Fibroblast of villous mesenchyme (primary cell): ENCODE measurements at regions not wholly inside any gene's neighbourhood (a gene's known extent, or its start where the extent isn't known, plus 50 kb on each side); places are given as distances from the start of the nearest gene placed in this dataset.

Experiments
- DNase-seq: peaks from one replicate; pipeline ENCODE4 v3.0.0-alpha.2; 2010; ENCODE audit warnings: low read depth
- H3K4me3 ChIP-seq: 2 replicates; pipeline ENCODE4 v1.5.1; 2011; ENCODE audit warnings: low read depth, mild to moderate bottlenecking, low read length
- TF ChIP-seq, protein P1 (sequence below): IDR thresholded peaks from 2 replicates; pipeline ENCODE4 v1.5.1; 2012; ENCODE audit warnings: low read depth, mild to moderate bottlenecking, low read length; ENCODE audit not compliant: insufficient read depth

DNA sequence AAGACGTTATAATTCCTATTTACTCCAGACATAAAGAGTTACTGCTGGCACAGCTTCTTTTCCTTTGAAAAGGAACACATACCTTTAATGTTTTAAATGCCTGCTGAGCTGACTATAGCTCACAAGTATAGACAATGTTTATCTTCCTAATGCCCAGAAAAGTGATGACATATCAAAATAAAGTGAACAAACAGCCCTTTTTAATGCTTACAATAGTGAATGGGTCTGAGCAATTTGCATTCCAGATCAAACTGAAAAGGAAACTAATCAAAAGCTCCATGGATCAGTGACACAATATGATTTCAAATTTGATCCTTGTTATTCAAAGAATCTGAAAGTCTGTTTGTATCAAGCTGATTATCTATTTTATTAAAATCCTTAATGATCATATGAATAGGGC is 233.6 kb upstream of the SEMA3E start:
- no peak for DNase-seq
- TF ChIP-seq, protein P1, sequence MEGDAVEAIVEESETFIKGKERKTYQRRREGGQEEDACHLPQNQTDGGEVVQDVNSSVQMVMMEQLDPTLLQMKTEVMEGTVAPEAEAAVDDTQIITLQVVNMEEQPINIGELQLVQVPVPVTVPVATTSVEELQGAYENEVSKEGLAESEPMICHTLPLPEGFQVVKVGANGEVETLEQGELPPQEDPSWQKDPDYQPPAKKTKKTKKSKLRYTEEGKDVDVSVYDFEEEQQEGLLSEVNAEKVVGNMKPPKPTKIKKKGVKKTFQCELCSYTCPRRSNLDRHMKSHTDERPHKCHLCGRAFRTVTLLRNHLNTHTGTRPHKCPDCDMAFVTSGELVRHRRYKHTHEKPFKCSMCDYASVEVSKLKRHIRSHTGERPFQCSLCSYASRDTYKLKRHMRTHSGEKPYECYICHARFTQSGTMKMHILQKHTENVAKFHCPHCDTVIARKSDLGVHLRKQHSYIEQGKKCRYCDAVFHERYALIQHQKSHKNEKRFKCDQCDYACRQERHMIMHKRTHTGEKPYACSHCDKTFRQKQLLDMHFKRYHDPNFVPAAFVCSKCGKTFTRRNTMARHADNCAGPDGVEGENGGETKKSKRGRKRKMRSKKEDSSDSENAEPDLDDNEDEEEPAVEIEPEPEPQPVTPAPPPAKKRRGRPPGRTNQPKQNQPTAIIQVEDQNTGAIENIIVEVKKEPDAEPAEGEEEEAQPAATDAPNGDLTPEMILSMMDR = no peak
- H3K4me3 ChIP-seq = no peak overlapping the region

DNA sequence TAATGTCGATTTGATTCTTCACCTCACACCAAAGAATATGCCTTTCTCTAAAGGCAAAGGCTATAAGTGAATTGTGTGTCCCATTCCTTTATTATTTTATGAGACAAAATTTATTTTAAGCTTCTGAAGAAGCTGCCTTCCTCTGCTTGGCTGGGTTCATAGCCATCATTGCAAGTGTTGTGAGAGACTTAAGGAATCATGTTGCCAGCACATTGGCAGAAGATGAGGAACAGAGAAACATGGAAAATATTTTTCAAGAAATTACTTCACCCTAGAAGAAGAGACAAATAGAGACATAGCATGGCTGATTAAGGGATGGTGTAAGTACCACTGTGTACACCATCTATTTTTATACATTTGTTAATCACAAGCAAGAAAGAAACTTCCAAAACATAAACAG is 230.1 kb upstream of the SEMA3E start:
- DNase-seq = no peak
- no peak overlapping the region for H3K4me3 ChIP-seq
- TF ChIP-seq, protein P1 = no peak

DNA sequence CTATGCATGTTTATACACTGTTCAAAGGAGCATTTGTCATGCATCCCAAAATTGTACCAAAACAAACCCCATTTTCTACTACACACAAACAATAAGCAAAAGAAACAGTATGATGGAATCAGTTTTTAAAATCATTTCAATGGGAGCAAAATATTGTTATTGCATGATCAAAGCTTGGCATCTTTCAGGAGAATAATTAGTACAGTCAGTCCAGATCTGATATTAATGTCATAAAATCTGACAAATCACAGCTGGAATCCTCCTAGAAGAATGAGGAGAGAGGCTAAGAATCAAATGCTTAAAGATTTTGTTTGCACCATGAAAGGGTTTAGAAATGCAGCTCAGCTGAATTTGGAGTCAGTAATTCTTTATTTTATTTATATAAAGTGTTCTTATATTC is 229.7 kb upstream of the SEMA3E start:
- no peak for DNase-seq
- TF ChIP-seq, protein P1 = no peak
- no peak overlapping the region for H3K4me3 ChIP-seq

DNA sequence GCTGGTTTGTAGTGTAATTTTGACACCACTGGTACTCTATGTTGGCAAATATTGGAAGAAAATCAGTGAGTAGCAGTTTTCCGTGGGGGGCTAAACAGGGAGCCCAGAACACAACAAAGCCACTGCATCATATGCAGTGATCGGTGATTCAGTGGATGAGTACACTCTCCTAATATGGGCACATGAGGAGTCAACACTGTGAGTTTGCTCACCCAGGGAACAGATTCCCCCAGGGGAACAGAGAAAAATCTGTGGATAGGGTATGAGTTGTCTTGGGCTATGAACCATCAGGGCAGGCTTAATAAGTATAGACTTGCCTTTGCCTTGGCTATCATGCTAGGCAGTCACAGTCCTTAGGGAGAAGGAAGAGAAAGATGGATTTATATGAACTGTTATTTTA is 227.7 kb upstream of the SEMA3E start:
- no peak overlapping the region for H3K4me3 ChIP-seq
- DNase-seq = no peak
- TF ChIP-seq, protein P1 = no peak

DNA sequence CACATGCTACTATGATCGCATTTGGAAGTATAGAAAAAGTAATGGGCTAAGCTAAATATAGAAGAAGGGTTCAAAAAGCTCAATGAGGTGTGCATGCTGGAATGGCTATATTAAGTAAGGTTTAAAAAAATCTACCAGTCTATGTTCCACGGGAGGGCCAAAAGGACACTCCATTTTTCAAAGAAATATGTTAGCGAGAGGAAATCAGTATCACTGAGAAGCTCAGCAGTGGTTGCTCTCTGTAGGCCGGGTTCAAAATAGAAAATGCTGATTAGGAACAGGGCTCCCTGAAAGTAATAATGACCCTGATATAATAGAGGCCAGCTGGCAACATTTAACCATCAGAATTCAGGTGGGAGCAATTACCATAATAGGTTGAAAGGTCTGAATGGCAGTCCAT is 224.5 kb upstream of the SEMA3E start:
- H3K4me3 ChIP-seq = no peak overlapping the region
- TF ChIP-seq, protein P1 = no peak
- no peak for DNase-seq

DNA sequence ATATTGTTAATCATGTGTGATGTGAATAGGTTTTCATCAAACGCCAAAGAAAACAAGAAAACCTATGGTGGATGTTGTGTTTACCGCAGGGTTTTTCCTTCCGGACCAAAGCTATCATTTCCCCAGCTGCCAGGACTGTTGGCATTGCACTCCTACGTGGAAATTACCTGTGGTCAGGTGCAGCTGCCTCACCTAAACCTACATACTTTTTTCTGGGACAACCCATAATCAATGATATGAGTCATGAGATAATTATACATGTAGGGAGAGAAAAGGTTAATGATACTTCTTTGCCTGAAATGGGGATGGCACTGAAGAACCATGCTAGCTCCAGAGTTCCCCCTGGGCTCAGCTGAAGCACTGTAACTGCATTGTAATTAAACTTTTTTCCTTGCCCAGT is 223.6 kb upstream of the SEMA3E start:
- TF ChIP-seq, protein P1 = no peak
- no peak for DNase-seq
- H3K4me3 ChIP-seq = no peak overlapping the region

DNA sequence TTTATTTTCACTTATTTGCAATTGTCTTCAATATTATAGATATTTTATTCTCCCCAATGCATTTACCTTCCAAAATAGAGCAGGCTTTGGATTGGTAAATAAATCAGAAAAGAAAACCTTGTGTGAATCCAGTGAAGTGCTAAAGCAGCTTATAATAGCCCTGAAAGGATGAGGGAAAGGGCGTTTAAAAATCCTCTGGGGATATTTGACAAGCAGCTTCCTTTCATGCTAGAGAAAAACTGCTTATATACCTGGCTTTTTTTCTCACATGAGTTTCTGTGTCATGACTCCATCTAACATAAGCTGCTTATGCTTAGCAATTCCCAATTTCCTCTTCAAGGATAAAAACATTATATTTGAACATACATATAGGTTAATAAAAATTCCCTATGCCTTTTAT is 221.6 kb upstream of the SEMA3E start:
- DNase-seq = no peak
- H3K4me3 ChIP-seq = no peak overlapping the region
- TF ChIP-seq, protein P1 = no peak
